HG02840 (cell line): ENCODE measurements at regions not wholly inside any gene's neighbourhood (a gene's known extent, or its start where the extent isn't known, plus 50 kb on each side); places are given as distances from the start of the nearest gene placed in this dataset.

Experiments used
- ATAC-seq: cut with Tn5 transposase; IDR thresholded peaks from one replicate; pipeline ENCODE4 v1.9.1; 2021; ENCODE audit warnings: mild to moderate bottlenecking, moderate library complexity, moderate number of reproducible peaks; ENCODE audit not compliant: unreplicated experiment, low FRiP score

DNA sequence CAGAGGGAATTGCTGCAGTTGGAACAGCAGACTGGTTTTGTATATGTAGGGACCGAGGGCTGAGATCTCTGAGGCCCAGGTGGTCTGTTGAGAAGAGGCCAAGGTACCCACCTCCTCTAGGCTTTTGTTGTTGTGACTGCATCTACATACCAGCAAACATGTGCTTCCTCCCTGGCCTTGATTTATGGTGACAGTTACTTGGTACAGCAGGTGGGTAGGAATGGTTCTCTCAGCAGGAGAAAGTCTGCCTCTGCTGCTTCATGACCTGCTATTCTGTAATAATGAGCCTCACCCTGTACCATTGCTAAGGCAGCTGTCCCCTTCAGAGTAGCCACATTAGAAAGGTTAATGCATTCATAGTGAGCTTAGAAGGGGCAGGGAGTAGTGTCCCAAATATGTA, 196.7 kb upstream of the PELI2 start:
- ATAC-seq = no peak

- ATAC-seq = no peak
Observed at GRCh38 chr14:55926007-55926406, 192.2 kb upstream of the PELI2 start.

- no peak for ATAC-seq
Observed at GRCh38 chr14:55927028-55927427, 191.2 kb upstream of the PELI2 start.

DNA sequence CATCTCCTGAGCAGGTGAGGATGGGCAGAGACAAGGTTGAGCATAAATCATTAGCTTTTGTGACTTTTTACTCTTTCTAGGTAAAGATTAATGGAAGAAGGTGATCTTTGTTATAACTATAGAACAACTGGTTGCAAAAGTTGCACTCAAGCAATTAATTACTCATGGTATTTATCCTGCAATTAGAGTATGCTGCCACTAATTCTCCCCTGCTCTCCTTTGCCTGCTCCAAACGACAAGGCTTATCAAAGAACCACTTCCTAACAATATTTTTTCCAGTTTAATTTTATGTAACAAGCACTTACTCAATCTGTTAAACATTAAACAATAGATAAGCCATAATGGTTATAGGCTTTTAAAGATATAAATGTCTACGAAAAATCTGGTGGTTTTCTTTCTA, 189.9 kb upstream of the PELI2 start:
- no peak for ATAC-seq

GRCh38 chr14:55929136-55929535, 189.1 kb upstream of the PELI2 start:
- no peak for ATAC-seq

DNA sequence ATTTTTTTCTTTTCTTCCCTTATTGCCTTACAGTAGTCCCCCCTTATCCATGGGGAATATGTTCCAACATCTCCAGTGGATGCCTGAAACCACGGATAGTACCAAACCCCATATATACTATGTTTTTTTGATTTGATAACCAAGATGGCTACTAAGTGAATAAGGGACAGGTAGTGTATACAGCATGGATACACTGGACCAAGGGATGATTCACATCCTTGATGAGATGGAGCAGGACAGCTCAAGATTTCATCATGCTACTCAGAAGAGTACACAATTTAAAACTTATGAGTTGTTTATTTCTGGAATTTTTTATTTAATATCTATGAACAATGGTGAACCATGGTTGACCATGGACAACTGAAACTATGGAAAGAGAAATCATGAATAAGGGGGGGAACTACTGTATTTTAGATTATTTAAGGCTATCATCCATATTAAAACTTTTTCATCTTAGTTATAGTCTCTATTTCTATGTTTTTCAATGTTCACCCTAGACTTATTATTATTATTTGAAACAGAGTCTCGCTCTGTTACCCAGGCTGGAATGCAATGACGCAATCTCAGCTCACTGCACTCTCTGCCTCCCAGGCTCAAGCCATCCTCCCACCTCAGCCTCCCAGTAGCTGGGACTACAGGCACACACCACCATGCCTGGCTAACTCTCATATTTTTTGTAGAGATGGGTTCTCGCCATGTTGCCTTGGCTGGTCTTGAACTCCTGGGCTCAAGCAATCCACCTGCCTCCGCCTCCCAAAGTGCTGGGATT, 188.0 kb upstream of the PELI2 start:
- ATAC-seq = no peak

- no peak for ATAC-seq
Observed at GRCh38 chr14:55936691-55937090, 181.5 kb upstream of the PELI2 start.

DNA sequence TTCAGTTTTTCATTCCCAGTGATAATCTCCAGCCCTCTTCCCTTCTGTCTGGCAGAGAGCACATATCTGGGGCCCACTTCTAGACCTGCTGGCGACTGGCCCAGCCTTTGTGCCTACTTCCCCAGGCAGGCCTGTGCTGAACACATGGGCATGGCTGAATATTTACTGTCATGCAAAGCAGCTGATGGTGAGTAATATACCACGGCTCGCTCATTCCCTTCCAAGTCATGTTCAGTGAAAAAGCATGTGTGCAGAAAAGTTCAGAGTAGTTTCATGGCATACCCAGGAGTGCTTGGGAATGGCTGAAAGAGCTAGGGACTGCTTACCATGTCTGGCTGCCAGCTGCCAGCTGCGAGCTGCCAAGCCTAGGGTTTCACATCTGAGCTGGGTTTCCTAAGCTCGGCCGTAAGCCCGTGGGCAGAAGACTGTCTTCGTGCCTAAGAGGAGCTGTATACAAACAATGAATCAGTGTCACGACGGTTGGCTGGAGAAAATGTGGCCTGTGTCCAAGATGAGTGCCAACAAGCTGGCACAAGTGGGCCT, 179.9 kb upstream of the PELI2 start:
- ATAC-seq = no peak

DNA sequence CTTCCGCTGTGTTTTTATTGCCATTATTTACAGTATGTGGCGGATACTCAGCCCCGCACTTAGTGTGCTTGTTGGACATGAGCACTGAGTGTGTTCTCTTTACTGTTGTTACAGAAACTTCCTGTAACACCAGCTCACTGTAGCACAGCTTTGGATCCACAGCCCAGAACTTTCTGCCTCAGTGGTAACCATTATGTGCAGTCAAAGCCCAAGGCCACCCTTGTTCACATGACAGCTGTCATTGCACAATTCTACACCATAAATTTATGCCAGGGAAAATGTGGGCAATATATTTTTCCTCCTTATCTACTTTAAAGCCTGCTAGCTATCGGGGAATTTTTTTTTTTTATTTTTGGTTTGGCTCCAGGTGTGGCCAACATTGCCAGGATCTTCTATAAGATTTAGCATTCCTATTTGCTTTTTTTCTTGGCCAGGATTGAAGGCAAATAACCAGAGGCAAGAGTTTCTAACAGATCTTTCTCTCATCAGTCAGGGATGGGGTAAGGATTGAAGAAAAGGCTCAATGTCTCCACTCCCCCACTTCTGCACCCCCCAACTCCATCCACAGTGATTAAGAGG, 176.0 kb upstream of the PELI2 start:
- ATAC-seq = no peak

GRCh38 chr14:55942826-55943225, 175.4 kb upstream of the PELI2 start:
- no peak for ATAC-seq

- ATAC-seq = no peak
Observed at GRCh38 chr14:55944757-55945156, 173.5 kb upstream of the PELI2 start.

DNA sequence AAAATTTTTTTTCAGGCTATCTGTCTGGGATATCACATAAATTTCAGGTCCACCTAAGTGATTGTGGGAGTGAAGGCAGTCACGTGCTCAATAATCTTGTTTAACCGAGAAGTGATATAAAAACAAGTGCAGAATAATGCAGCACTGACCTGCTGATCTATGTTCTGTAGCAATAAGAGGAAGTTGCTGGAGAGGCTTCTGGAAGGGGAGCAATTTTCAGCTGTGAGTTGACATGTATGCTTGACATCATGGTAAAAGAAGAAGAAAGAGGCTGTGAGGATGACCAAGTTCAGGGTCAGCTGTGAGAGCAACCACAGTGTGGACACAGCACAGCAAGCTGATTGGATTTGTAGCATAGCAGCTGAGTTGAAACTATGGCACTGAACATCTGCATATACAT, 172.0 kb upstream of the PELI2 start:
- ATAC-seq = no peak

GRCh38 chr14:55948399-55948798, 169.8 kb upstream of the PELI2 start:
- ATAC-seq = no peak

DNA sequence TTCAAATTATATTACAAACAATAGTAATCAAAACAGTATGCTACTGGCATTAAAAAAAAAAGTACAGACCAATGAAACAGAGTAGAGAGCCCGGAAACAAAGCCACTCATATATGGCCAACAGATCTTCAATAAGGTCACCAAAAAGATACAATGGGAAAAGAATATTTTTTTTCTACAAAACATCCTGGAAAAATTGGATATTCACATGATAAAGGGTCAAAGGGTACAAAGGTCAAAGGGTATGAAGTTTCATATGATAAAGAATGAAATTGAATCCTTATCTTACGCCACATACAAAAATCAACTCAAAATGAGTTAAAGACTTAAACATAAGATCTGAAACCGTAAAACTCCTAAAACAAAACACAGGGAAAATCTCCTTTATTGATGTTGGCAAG, 168.5 kb upstream of the PELI2 start:
- ATAC-seq = no peak

- ATAC-seq = no peak
Observed at GRCh38 chr14:55950135-55950534, 168.1 kb upstream of the PELI2 start.

DNA sequence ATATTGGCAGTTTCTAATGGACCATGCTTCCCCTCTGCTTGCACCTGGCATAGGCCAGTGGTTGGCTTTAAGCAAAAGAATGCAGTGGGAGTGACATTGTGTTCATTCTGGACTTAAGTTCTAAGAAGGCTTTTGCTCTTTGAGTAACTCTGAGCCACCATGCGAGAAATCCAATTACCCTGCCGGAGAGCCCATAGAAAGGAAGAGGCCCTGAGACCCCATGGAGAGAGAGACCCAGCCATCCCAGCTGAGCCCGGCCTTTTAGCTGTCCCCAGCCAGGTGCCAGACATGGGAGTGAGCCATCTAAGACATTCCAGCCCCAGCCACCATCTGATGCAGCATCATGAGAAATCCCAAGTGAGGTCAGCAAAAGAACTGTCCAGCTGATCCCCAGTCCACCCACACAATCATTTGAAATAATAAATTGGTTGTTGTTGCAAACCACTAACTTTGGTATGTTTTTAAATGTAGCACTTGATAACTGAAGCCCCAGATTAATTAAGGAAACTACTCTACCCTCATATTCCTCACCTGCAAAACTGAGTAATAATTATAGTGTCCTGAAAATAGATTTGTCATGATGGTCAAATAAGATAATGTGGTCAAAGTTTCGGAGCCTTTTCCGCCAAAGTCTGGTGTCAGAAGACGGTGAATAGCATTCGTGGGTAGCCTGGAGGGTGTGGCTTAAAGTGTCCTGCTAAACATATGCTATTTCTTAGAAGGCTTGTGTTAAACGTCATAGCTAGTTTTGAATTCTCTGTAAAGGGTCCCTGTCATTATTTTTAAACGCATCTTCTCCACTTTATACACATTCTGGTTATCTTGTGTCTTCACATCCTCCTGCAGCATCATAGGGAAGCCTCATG, 166.6 kb upstream of the PELI2 start:
- no peak for ATAC-seq

DNA sequence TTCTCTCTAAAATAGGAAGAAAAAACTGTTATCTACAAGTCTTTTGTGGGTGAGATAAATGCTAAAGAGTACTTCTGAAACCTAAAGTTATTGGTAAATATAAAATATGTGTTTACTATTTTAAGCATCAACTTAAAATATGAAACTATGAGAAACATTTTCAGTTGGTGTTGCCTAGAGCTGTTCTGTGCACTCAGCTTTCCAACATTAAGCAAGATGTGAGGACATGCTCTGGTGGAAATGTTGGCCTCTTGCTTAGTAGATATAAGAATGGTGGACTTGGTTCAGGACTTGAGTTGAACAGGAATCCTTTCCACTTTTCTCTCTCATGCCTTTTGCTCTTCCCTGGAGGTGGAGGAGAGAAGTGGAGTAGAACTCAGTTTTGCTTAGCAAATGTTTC, 164.1 kb upstream of the PELI2 start:
- ATAC-seq = no peak

GRCh38 chr14:55955175-55955574, 163.0 kb upstream of the PELI2 start:
- ATAC-seq = no peak

GRCh38 chr14:55957950-55958349, 160.3 kb upstream of the PELI2 start:
- ATAC-seq = no peak

DNA sequence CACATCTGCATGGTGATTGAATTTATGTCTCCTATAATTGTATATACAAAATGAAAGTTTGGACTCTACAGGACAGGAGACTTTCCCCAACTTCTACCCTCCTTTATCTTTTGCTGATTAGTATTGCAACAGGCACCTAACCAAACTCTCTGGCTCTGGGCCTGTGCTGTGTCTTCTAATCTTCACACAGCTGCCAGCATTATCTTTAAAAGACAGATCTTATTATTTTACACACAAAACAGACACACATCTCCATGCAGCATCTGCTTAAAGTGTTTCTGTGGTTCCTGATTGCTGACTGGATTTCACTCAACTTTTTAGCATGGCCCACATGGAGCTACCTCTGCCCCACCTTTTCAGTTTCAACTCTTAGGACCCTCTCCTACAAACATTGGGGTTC, 154.9 kb upstream of the PELI2 start:
- no peak for ATAC-seq

GRCh38 chr14:55964091-55964490, 154.1 kb upstream of the PELI2 start:
- ATAC-seq = no peak
